ENCODE measurements at regions not wholly inside any gene's neighbourhood (a gene's known extent, or its start where the extent isn't known, plus 50 kb on each side); places are given as distances from the start of the nearest gene placed in this dataset.

DNA sequence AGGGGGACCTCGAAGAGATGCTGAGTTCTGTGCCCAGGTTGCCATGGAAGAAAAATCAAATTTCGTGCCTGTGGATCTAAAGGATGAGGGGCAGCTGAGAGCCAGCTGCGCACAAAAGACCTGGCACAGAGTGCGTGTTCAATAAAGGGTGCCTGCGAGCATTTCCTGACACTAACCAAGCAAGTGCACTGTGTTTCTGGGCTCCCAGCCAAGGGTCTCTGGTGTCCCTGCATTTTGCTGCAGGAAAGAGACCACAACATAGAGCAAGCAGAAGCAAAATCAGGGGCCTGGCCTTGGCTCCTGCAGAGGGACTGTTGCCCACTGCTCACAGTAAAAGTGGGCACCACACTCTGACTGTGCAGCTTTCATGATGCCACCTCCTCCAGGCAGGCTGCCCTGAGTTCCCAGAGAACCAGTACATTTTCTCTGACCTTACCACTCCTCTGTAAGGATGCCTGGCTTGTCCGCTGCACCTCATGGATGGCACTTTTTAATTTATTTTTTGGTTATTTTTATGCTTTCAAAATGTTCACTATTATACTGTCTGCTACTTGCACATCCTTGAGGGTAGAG, 70.8 kb upstream of the GPR12 start:
- TF ChIP-seq, protein P1, sequence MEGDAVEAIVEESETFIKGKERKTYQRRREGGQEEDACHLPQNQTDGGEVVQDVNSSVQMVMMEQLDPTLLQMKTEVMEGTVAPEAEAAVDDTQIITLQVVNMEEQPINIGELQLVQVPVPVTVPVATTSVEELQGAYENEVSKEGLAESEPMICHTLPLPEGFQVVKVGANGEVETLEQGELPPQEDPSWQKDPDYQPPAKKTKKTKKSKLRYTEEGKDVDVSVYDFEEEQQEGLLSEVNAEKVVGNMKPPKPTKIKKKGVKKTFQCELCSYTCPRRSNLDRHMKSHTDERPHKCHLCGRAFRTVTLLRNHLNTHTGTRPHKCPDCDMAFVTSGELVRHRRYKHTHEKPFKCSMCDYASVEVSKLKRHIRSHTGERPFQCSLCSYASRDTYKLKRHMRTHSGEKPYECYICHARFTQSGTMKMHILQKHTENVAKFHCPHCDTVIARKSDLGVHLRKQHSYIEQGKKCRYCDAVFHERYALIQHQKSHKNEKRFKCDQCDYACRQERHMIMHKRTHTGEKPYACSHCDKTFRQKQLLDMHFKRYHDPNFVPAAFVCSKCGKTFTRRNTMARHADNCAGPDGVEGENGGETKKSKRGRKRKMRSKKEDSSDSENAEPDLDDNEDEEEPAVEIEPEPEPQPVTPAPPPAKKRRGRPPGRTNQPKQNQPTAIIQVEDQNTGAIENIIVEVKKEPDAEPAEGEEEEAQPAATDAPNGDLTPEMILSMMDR (IDR thresholded peaks at IDR 0.05): no peak
- TF ChIP-seq POLR2A (IDR thresholded peaks at IDR 0.05): no peak

Measured in adrenal gland (tissue), 5 donors.